ENCODE measurements at regions not wholly inside any gene's neighbourhood (a gene's known extent, or its start where the extent isn't known, plus 50 kb on each side); places are given as distances from the start of the nearest gene placed in this dataset.
"Not testable (repeated sequence)": the region's sequence is repeated elsewhere in the genome, so short reads cannot be mapped to it uniquely, and the experiment has no call there.

- not testable (repeated sequence) for ATAC-seq, DNase-seq
Measured at GRCh38 chr20:64327223-64327549, 71.6 kb downstream of the PCMTD2 start.

- peak; percentile 53 for DNase-seq
- ATAC-seq, result peak; percentile 64
Measured at GRCh38 chr20:64327550-64328317, 72.2 kb downstream of the PCMTD2 start.

- peak; percentile 80 for ATAC-seq
- not testable (repeated sequence) for DNase-seq
Measured at GRCh38 chr20:64328595-64329250, 73.2 kb downstream of the PCMTD2 start.

- not testable (repeated sequence) for DNase-seq, ATAC-seq
Measured at GRCh38 chr20:64332627-64333026, 77.1 kb downstream of the PCMTD2 start.
